ENCODE measurements at regions not wholly inside any gene's neighbourhood (a gene's known extent, or its start where the extent isn't known, plus 50 kb on each side); places are given as distances from the start of the nearest gene placed in this dataset.

DNA sequence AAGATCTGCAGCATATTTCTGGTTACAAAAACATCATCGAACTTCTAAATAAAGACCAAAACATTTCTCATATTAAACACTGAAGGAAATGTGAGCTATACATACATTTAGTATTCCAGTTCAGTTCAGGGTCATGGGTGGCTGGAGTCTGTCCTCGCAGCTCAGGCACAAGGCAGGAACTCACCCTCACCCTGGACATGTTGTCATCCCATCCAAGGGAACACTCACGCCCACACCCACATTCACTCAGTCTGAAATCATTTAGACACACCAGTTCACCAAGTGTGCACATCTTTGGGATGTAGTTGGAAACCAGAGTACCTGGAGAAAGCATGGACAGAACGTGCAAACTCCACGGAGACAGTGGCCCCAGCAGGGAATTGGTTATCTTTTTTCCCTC is 481.0 kb downstream of the RASEF start:
- TF ChIP-seq EGR1 (IDR thresholded peaks at IDR 0.05) (no peak), USF1 (IDR thresholded peaks at IDR 0.05) (no peak), EP300 (IDR thresholded peaks at IDR 0.05; ENCODE audit: borderline replicate concordance) (no peak), CEBPB (IDR thresholded peaks at IDR 0.05) (no peak), MAX (IDR thresholded peaks at IDR 0.05) (no peak), NFIC (IDR thresholded peaks at IDR 0.05) (no peak), RAD21 (IDR thresholded peaks at IDR 0.05; ENCODE audit: low read depth) (no peak), FOXM1 (IDR thresholded peaks at IDR 0.05; ENCODE audit: borderline replicate concordance, low read depth) (no peak), YY1 (IDR thresholded peaks at IDR 0.05; ENCODE audit: low read depth) (no peak), TAF1 (IDR thresholded peaks at IDR 0.05; ENCODE audit: low read depth) (no peak)
- TF ChIP-seq, protein P1, sequence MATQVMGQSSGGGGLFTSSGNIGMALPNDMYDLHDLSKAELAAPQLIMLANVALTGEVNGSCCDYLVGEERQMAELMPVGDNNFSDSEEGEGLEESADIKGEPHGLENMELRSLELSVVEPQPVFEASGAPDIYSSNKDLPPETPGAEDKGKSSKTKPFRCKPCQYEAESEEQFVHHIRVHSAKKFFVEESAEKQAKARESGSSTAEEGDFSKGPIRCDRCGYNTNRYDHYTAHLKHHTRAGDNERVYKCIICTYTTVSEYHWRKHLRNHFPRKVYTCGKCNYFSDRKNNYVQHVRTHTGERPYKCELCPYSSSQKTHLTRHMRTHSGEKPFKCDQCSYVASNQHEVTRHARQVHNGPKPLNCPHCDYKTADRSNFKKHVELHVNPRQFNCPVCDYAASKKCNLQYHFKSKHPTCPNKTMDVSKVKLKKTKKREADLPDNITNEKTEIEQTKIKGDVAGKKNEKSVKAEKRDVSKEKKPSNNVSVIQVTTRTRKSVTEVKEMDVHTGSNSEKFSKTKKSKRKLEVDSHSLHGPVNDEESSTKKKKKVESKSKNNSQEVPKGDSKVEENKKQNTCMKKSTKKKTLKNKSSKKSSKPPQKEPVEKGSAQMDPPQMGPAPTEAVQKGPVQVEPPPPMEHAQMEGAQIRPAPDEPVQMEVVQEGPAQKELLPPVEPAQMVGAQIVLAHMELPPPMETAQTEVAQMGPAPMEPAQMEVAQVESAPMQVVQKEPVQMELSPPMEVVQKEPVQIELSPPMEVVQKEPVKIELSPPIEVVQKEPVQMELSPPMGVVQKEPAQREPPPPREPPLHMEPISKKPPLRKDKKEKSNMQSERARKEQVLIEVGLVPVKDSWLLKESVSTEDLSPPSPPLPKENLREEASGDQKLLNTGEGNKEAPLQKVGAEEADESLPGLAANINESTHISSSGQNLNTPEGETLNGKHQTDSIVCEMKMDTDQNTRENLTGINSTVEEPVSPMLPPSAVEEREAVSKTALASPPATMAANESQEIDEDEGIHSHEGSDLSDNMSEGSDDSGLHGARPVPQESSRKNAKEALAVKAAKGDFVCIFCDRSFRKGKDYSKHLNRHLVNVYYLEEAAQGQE (IDR thresholded peaks at IDR 0.05; ENCODE audit: low read depth): no peak

Data from Ishikawa (cell line).